GM12801 (cell line): ENCODE measurements at regions not wholly inside any gene's neighbourhood (a gene's known extent, or its start where the extent isn't known, plus 50 kb on each side); places are given as distances from the start of the nearest gene placed in this dataset.

Source experiments
- CTCF ChIP-seq: IDR thresholded peaks from one replicate; pipeline ENCODE4 v1.5.1; 2011; ENCODE audit warnings: control low read depth; ENCODE audit not compliant: insufficient read length; ENCODE audit errors: extremely low read depth

- TF ChIP-seq CTCF, result no peak
These were observed 246.1 kb upstream of the CRY1 start for GRCh38 chr12:107339487-107339886.

- TF ChIP-seq CTCF, result no peak
These were observed 246.6 kb upstream of the CRY1 start for GRCh38 chr12:107339932-107340331.

- no peak for TF ChIP-seq CTCF
These were observed 247.5 kb upstream of the CRY1 start for GRCh38 chr12:107340898-107341297.

GRCh38 chr12:107344035-107344808, 250.9 kb upstream of the CRY1 start:
- no peak for TF ChIP-seq CTCF

GRCh38 chr12:107347261-107347660, 253.9 kb upstream of the CRY1 start:
- no peak for TF ChIP-seq CTCF

GRCh38 chr12:107349008-107349747, 255.8 kb upstream of the CRY1 start:
- TF ChIP-seq CTCF, result no peak

- no peak for TF ChIP-seq CTCF
These were observed 256.5 kb upstream of the CRY1 start for GRCh38 chr12:107349839-107350238.
